ENCODE measurements at regions not wholly inside any gene's neighbourhood (a gene's known extent, or its start where the extent isn't known, plus 50 kb on each side); places are given as distances from the start of the nearest gene placed in this dataset.

GRCh38 chr3:111319598-111319997, 222.4 kb upstream of the CD96 start:
- no peak overlapping the region for H3K27ac ChIP-seq (ENCODE audit: insufficient read length, low read depth, low read length)
- H4K8ac ChIP-seq (replicated peaks; ENCODE audit: insufficient read length, low read depth, low read length), result no peak overlapping the region
- no peaks in the 10 kb centered on the region for H3K9me3 ChIP-seq (ENCODE audit: control insufficient read depth, low read depth, low read length)
- no CpG with 5 or more reads among the region's 1 CpG for WGBS (ENCODE audit: extremely low coverage, insufficient read length, low lambda C conversion rate)
- no peak overlapping the region for H4K91ac ChIP-seq (ENCODE audit: insufficient read length, low read depth, low read length)
- no peak overlapping the region for H2BK120ac ChIP-seq (ENCODE audit: low read depth, low read length, poor library complexity, severe bottlenecking)
- H3K18ac ChIP-seq (ENCODE audit: insufficient read length, low read depth, low read length), result no peak overlapping the region
- no peaks in the 10 kb centered on the region for H3K79me2 ChIP-seq (ENCODE audit: insufficient read depth, low read length)
- H3K27me3 ChIP-seq (ENCODE audit: insufficient read depth, low read length), result no peaks in the 10 kb centered on the region
- no peak overlapping the region for H3K14ac ChIP-seq (ENCODE audit: insufficient read depth, low read length)
- H2AFZ ChIP-seq (ENCODE audit: low read length), result no peak overlapping the region
- Mint-ChIP-seq H3K27ac (no peak overlapping the region), H3K27me3 (ENCODE audit: low read depth) (no peaks in the 10 kb centered on the region), H3K4me3 (no peak overlapping the region), H3K36me3 (ENCODE audit: insufficient read depth in 1 of 3, low read depth in 3 of 3) (no peaks in the 10 kb centered on the region), H3K9me3 (no peaks in the 10 kb centered on the region), H3K4me1 (no peaks in the 10 kb centered on the region)
- no peak overlapping the region for H3K23ac ChIP-seq (ENCODE audit: insufficient read length, low read depth, low read length)
- H2BK20ac ChIP-seq (ENCODE audit: low read depth, low read length, poor library complexity, severe bottlenecking), result no peak overlapping the region
- H4K20me1 ChIP-seq (ENCODE audit: control insufficient read depth, insufficient read depth, insufficient read length), result no peaks in the 10 kb centered on the region
- H3K9ac ChIP-seq (ENCODE audit: extremely low read depth, insufficient read length, low read length), result no peak overlapping the region
- H2BK12ac ChIP-seq (ENCODE audit: insufficient read length, low read depth, low read length), result no peak overlapping the region
- H3T11ph ChIP-seq (ENCODE audit: low read length), result no peak overlapping the region
- H3K56ac ChIP-seq (ENCODE audit: insufficient read length, low read depth, low read length), result no peak overlapping the region
- no peaks in the 10 kb centered on the region for H3K79me1 ChIP-seq (ENCODE audit: insufficient read depth, low read depth, low read length, poor library complexity, severe bottlenecking)
- no peaks in the 10 kb centered on the region for H3K4me1 ChIP-seq (ENCODE audit: insufficient read depth, low read length)
- H3K4ac ChIP-seq (ENCODE audit: low read depth, low read length), result no peak overlapping the region
- no peak overlapping the region for H4K5ac ChIP-seq (ENCODE audit: insufficient read length, low read depth, low read length)
- TF ChIP-seq CTCF (conservative IDR thresholded peaks at IDR 0.05), result no peak
- H2AK5ac ChIP-seq (ENCODE audit: insufficient read length, low read length), result no peak overlapping the region
- H2BK5ac ChIP-seq (ENCODE audit: insufficient read length, low read length), result no peak overlapping the region
- DNase-seq, result no peak
- H3K4me2 ChIP-seq (ENCODE audit: insufficient read depth, insufficient read length, low read length), result no peak overlapping the region
- H2BK15ac ChIP-seq (ENCODE audit: low read depth, low read length), result no peak overlapping the region
- no peaks in the 10 kb centered on the region for H3K23me2 ChIP-seq (ENCODE audit: insufficient read length, low read depth, low read length, poor library complexity, severe bottlenecking)
